ENCODE measurements at regions not wholly inside any gene's neighbourhood (a gene's known extent, or its start where the extent isn't known, plus 50 kb on each side); places are given as distances from the start of the nearest gene placed in this dataset.

- H3K27me3 ChIP-seq (ENCODE audit: control insufficient read depth, insufficient read depth, low read length): no peaks in the 10 kb centered on the region
- H3K9ac ChIP-seq (ENCODE audit: low read depth, low read length): no peak overlapping the region
- H3K36me3 ChIP-seq (ENCODE audit: control insufficient read depth, insufficient read depth, low read length): no peaks in the 10 kb centered on the region
- no peak overlapping the region for H3K4me3 ChIP-seq (ENCODE audit: low read depth, low read length)
- H3K4me1 ChIP-seq (ENCODE audit: control insufficient read depth, insufficient read depth, low read length): no peaks in the 10 kb centered on the region
- H3K27ac ChIP-seq (ENCODE audit: low read depth, low read length): no peak overlapping the region
- no peaks in the 10 kb centered on the region for H3K9me3 ChIP-seq (ENCODE audit: control insufficient read depth, insufficient read depth, low read length)
These were observed 459.9 kb upstream of the GNPDA2 start for GRCh38 chr4:45186249-45186648.

DNA sequence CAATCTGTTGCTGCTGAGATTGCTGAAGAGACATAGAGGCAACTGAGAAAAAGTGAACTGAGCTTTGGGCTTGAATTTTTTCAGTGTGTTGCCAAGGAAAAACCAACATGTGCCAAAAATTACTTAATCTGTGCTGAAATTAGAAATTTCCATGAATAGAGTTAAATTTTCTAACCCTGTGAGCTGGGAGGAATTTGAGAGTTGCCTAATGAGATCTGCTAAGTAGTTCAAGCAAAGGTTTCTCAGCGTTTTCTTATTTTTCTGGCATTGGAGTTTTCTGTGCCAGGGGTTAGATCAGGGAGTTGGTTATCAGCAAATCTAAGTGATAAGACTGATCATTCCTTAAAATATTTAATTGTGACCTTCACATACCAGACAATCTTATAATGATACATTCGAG lies 457.5 kb upstream of the GNPDA2 start:
- Histone ChIP-seq H3K27me3 (ENCODE audit: control insufficient read depth, insufficient read depth, low read length) (no peaks in the 10 kb centered on the region), H3K36me3 (ENCODE audit: control insufficient read depth, insufficient read depth, low read length) (no peaks in the 10 kb centered on the region), H3K9me3 (ENCODE audit: control insufficient read depth, insufficient read depth, low read length) (no peaks in the 10 kb centered on the region), H3K9ac (ENCODE audit: low read depth, low read length) (no peak overlapping the region), H3K4me1 (ENCODE audit: control insufficient read depth, insufficient read depth, low read length) (no peaks in the 10 kb centered on the region), H3K27ac (ENCODE audit: low read depth, low read length) (no peak overlapping the region), H3K4me3 (ENCODE audit: low read depth, low read length) (no peak overlapping the region)

- H3K36me3 ChIP-seq (ENCODE audit: control insufficient read depth, insufficient read depth, low read length): no peaks in the 10 kb centered on the region
- H3K4me1 ChIP-seq (ENCODE audit: control insufficient read depth, insufficient read depth, low read length): no peaks in the 10 kb centered on the region; the same call in 1 of the 2 replicates
- no peak overlapping the region for H3K4me3 ChIP-seq (ENCODE audit: low read depth, low read length)
- no peaks in the 10 kb centered on the region for H3K27me3 ChIP-seq (ENCODE audit: control insufficient read depth, insufficient read depth, low read length)
- no peak overlapping the region for H3K9ac ChIP-seq (ENCODE audit: low read depth, low read length)
- H3K27ac ChIP-seq (ENCODE audit: low read depth, low read length): no peak overlapping the region
- no peaks in the 10 kb centered on the region for H3K9me3 ChIP-seq (ENCODE audit: control insufficient read depth, insufficient read depth, low read length)
These were observed 446.3 kb upstream of the GNPDA2 start for GRCh38 chr4:45172636-45173035.

- Histone ChIP-seq H3K4me1 (ENCODE audit: control insufficient read depth, insufficient read depth, low read length) (no peaks in the 10 kb centered on the region), H3K27ac (ENCODE audit: low read depth, low read length) (no peak overlapping the region), H3K36me3 (ENCODE audit: control insufficient read depth, insufficient read depth, low read length) (no peaks in the 10 kb centered on the region), H3K27me3 (ENCODE audit: control insufficient read depth, insufficient read depth, low read length) (no peaks in the 10 kb centered on the region), H3K9me3 (ENCODE audit: control insufficient read depth, insufficient read depth, low read length) (no peaks in the 10 kb centered on the region), H3K4me3 (ENCODE audit: low read depth, low read length) (no peak overlapping the region), H3K9ac (ENCODE audit: low read depth, low read length) (no peak overlapping the region)
These were observed 434.6 kb upstream of the GNPDA2 start for GRCh38 chr4:45160951-45161350.

- H3K9me3 ChIP-seq (ENCODE audit: control insufficient read depth, insufficient read depth, low read length): no peaks in the 10 kb centered on the region
- H3K4me1 ChIP-seq (ENCODE audit: control insufficient read depth, insufficient read depth, low read length): no peaks in the 10 kb centered on the region
- H3K36me3 ChIP-seq (ENCODE audit: control insufficient read depth, insufficient read depth, low read length): no peaks in the 10 kb centered on the region
- no peaks in the 10 kb centered on the region for H3K27me3 ChIP-seq (ENCODE audit: control insufficient read depth, insufficient read depth, low read length)
- H3K4me3 ChIP-seq (ENCODE audit: low read depth, low read length): no peak overlapping the region
- no peak overlapping the region for H3K27ac ChIP-seq (ENCODE audit: low read depth, low read length)
- H3K9ac ChIP-seq (ENCODE audit: low read depth, low read length): no peak overlapping the region
These were observed 428.9 kb upstream of the GNPDA2 start for GRCh38 chr4:45155081-45155777.

DNA sequence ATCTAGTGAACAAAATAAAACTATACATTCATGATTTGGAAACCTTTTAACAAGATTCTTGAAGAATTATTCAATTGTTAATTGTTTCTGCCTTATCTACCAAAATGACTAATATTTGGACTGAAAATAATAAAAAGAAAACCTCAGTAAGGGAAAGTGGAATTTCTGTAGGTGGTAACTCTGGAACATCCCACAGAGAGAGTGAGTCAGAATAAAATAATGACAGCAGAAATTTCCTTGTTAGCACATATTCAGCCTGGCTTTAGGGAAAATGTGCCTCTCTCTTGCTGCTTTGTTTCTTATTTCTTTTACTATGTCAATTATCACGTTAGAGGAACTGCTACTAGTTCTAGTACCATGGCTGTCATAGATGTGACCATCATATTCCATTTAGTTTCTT lies 421.5 kb upstream of the GNPDA2 start:
- Histone ChIP-seq H3K9me3 (ENCODE audit: control insufficient read depth, insufficient read depth, low read length) (no peaks in the 10 kb centered on the region), H3K27me3 (ENCODE audit: control insufficient read depth, insufficient read depth, low read length) (no peaks in the 10 kb centered on the region), H3K9ac (ENCODE audit: low read depth, low read length) (no peak overlapping the region), H3K36me3 (ENCODE audit: control insufficient read depth, insufficient read depth, low read length) (no peaks in the 10 kb centered on the region), H3K4me3 (ENCODE audit: low read depth, low read length) (no peak overlapping the region), H3K4me1 (ENCODE audit: control insufficient read depth, insufficient read depth, low read length) (no peaks in the 10 kb centered on the region), H3K27ac (ENCODE audit: low read depth, low read length) (no peak overlapping the region)

DNA sequence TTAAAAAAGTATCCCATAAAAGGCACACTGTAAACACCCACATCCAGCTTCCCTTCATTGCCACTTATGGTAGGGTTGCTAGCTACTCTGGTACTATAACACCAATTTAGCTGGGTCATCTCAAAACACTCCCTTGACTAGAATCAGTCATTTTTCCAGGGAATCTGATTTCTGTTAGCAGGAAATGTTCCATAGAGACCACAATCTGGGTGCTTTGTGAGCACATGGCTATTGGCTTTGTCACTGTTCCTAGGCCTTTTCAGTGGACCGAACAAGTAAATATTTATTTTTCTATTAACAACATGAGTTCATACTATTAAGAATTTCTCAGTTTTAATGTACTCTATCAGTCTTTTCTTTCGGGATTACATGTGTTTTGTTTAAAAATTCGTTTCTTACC lies 404.7 kb upstream of the GNPDA2 start:
- Histone ChIP-seq H3K4me1 (ENCODE audit: control insufficient read depth, insufficient read depth, low read length) (0 out of 2 replicates have a peak, but pooled peaks cover under 1% of the 10 kb centered on the region), H3K4me3 (ENCODE audit: low read depth, low read length) (no peak overlapping the region), H3K27ac (ENCODE audit: low read depth, low read length) (no peak overlapping the region), H3K9me3 (ENCODE audit: control insufficient read depth, insufficient read depth, low read length) (peaks cover 5% of the 10 kb centered on the region), H3K9ac (ENCODE audit: low read depth, low read length) (no peak overlapping the region), H3K36me3 (ENCODE audit: control insufficient read depth, insufficient read depth, low read length) (no peaks in the 10 kb centered on the region), H3K27me3 (ENCODE audit: control insufficient read depth, insufficient read depth, low read length) (no peaks in the 10 kb centered on the region)

- H3K27ac ChIP-seq (ENCODE audit: low read depth, low read length): no peak overlapping the region
- no peaks in the 10 kb centered on the region for H3K27me3 ChIP-seq (ENCODE audit: control insufficient read depth, insufficient read depth, low read length)
- H3K9me3 ChIP-seq (ENCODE audit: control insufficient read depth, insufficient read depth, low read length): no peaks in the 10 kb centered on the region
These were observed 396.1 kb upstream of the GNPDA2 start for GRCh38 chr4:45122406-45122805.

GRCh38 chr4:45121426-45121975 lies 395.1 kb upstream of the GNPDA2 start:
- peaks cover 6% of the 10 kb centered on the region; the same call in 1 of the 2 replicates for H3K4me1 ChIP-seq (ENCODE audit: control insufficient read depth, insufficient read depth, low read length)
- H3K27ac ChIP-seq (ENCODE audit: low read depth, low read length): no peak overlapping the region
- no peak overlapping the region for H3K9ac ChIP-seq (ENCODE audit: low read depth, low read length)
- H3K9me3 ChIP-seq (ENCODE audit: control insufficient read depth, insufficient read depth, low read length): no peaks in the 10 kb centered on the region
- no peaks in the 10 kb centered on the region for H3K36me3 ChIP-seq (ENCODE audit: control insufficient read depth, insufficient read depth, low read length)
- H3K4me3 ChIP-seq (ENCODE audit: low read depth, low read length): no peak overlapping the region
- H3K27me3 ChIP-seq (ENCODE audit: control insufficient read depth, insufficient read depth, low read length): no peaks in the 10 kb centered on the region

More at GRCh38 chr4:45122406-45122805, 396.1 kb upstream of the GNPDA2 start:
- no peak overlapping the region for H3K4me3 ChIP-seq (ENCODE audit: low read depth, low read length)
- peaks cover 6% of the 10 kb centered on the region; the same call in 1 of the 2 replicates for H3K4me1 ChIP-seq (ENCODE audit: control insufficient read depth, insufficient read depth, low read length)
- H3K9ac ChIP-seq (ENCODE audit: low read depth, low read length): no peak overlapping the region
- no peaks in the 10 kb centered on the region for H3K36me3 ChIP-seq (ENCODE audit: control insufficient read depth, insufficient read depth, low read length)

DNA sequence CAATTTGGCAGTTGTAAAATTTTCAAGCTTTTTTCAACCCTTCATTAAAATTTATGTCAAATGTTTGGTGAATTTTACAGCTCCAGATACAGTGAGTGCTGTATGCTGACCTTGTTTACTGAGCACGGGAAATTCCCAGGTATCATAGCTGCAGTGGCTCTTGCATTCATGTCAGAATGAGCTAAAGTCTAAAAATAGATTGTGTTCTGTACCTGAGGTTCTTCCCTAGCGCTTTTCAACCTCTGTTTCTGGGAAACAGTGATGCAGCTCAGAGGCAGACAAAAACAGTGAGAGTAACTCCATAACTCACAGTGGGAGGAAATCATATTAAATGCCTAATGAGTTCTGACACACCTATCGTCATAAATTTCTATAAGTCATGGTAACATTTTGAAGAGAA lies 393.8 kb upstream of the GNPDA2 start:
- no peak overlapping the region for H3K4me3 ChIP-seq (ENCODE audit: low read depth, low read length)
- H3K9ac ChIP-seq (ENCODE audit: low read depth, low read length): no peak overlapping the region
- H3K9me3 ChIP-seq (ENCODE audit: control insufficient read depth, insufficient read depth, low read length): no peaks in the 10 kb centered on the region
- H3K27ac ChIP-seq (ENCODE audit: low read depth, low read length): no peak overlapping the region
- H3K27me3 ChIP-seq (ENCODE audit: control insufficient read depth, insufficient read depth, low read length): no peaks in the 10 kb centered on the region
- no peaks in the 10 kb centered on the region for H3K4me1 ChIP-seq (ENCODE audit: control insufficient read depth, insufficient read depth, low read length)
- H3K36me3 ChIP-seq (ENCODE audit: control insufficient read depth, insufficient read depth, low read length): no peaks in the 10 kb centered on the region

- Histone ChIP-seq H3K36me3 (ENCODE audit: control insufficient read depth, insufficient read depth, low read length) (no peaks in the 10 kb centered on the region), H3K27ac (ENCODE audit: low read depth, low read length) (no peak overlapping the region), H3K9ac (ENCODE audit: low read depth, low read length) (no peak overlapping the region)
These were observed 393.0 kb upstream of the GNPDA2 start for GRCh38 chr4:45119376-45119775.

More at GRCh38 chr4:45119376-45119775, 393.0 kb upstream of the GNPDA2 start:
- Histone ChIP-seq H3K9me3 (ENCODE audit: control insufficient read depth, insufficient read depth, low read length) (no peaks in the 10 kb centered on the region), H3K27me3 (ENCODE audit: control insufficient read depth, insufficient read depth, low read length) (no peaks in the 10 kb centered on the region), H3K4me3 (ENCODE audit: low read depth, low read length) (no peak overlapping the region), H3K4me1 (ENCODE audit: control insufficient read depth, insufficient read depth, low read length) (no peaks in the 10 kb centered on the region)

Data from HUES48 (cell line).